OCI-LY7 (cell line): ENCODE measurements at regions not wholly inside any gene's neighbourhood (a gene's known extent, or its start where the extent isn't known, plus 50 kb on each side); places are given as distances from the start of the nearest gene placed in this dataset.

Source experiments
- BruUV-seq: library from RNA; stranded (reverse); fragments of 400-500 nt; replicated peaks from 2 replicates; lab custom pipeline; 2021; lab: Mats Ljungman, UMichigan
- CTCF ChIA-PET: fragments of 300-600 bp; sonication (Branson Sonifier 250); formaldehyde crosslinking; loops from one replicate; lab custom pipeline; 2022; ENCODE audit warnings: antibody characterized with exemption; ENCODE audit not compliant: unreplicated experiment; lab: Charles Lee
- POLR2A ChIA-PET: fragments of 300-600 bp; sonication (Branson Sonifier 250); formaldehyde crosslinking; loops from one replicate; lab custom pipeline; 2022; ENCODE audit warnings: antibody characterized with exemption; lab: Charles Lee
- DNase-seq: peaks from one replicate; pipeline ENCODE4 v3.0.0-alpha.2; 2015; ENCODE audit warnings: low spot score
- H2AFZ ChIP-seq: fragments of 200-600 bp; sonication (generic), shearing (Covaris generic); 2 replicates; pipeline ENCODE4 v1.6.1; 2014; ENCODE audit warnings: mild to moderate bottlenecking, antibody characterized with exemption, low read length, moderate library complexity
- H3K27ac ChIP-seq: fragments of 200-600 bp; sonication (generic); 2 replicates; pipeline ENCODE4 v1.5.1; 2014; ENCODE audit warnings: mixed run types, low read depth, mild to moderate bottlenecking, moderate library complexity, low read length, inconsistent platforms; ENCODE audit not compliant: poor library complexity, severe bottlenecking
- H3K36me3 ChIP-seq: fragments of 200-600 bp; sonication (generic); 2 replicates; pipeline ENCODE4 v1.6.1; 2014; ENCODE audit warnings: mild to moderate bottlenecking, antibody characterized with exemption, low read length, moderate library complexity, mixed read lengths; ENCODE audit not compliant: insufficient read depth
- H3K4me1 ChIP-seq: fragments of 200-600 bp; sonication (generic); 2 replicates; pipeline ENCODE4 v1.5.1; 2014; ENCODE audit warnings: mild to moderate bottlenecking, low read length; ENCODE audit not compliant: insufficient read depth, poor library complexity, severe bottlenecking
- H3K4me2 ChIP-seq: fragments of 200-600 bp; sonication (generic); 2 replicates; pipeline ENCODE4 v1.6.1; 2014; ENCODE audit warnings: mild to moderate bottlenecking, low read length
- H3K4me3 ChIP-seq: fragments of 200-600 bp; sonication (generic); 2 replicates; pipeline ENCODE4 v1.5.1; 2014; ENCODE audit warnings: mild to moderate bottlenecking, low read depth, low read length; ENCODE audit not compliant: poor library complexity, severe bottlenecking
- H3K79me2 ChIP-seq: fragments of 200-600 bp; sonication (generic); 2 replicates; pipeline ENCODE4 v1.6.1; 2016; ENCODE audit warnings: low read depth, mild to moderate bottlenecking, low read length, moderate library complexity, mixed read lengths; ENCODE audit not compliant: insufficient read depth
- H3K9me2 ChIP-seq: fragments of 200-600 bp; sonication (generic); 2 replicates; pipeline ENCODE4 v1.6.1; 2016; ENCODE audit warnings: mild to moderate bottlenecking, low read length, mixed read lengths; ENCODE audit not compliant: insufficient read depth
- H3K9me3 ChIP-seq: fragments of 200-600 bp; sonication (generic); 2 replicates; pipeline ENCODE4 v1.6.1; 2014; ENCODE audit warnings: mild to moderate bottlenecking, mixed run types, low read length, mixed read lengths
- H4K20me1 ChIP-seq: fragments of 200-600 bp; sonication (generic); 2 replicates; pipeline ENCODE4 v1.6.1; 2014; ENCODE audit warnings: mild to moderate bottlenecking, antibody characterized with exemption, low read length, moderate library complexity, mixed read lengths; ENCODE audit not compliant: insufficient read depth
- EZH2phosphoT487 ChIP-seq: fragments of 200-600 bp; sonication (generic); IDR thresholded peaks from 2 replicates; pipeline ENCODE4 v1.6.1; 2018; ENCODE audit warnings: low read depth, borderline replicate concordance, mild to moderate bottlenecking, mixed run types, antibody characterized with exemption, low read length, moderate library complexity, mixed read lengths
- intact Hi-C: fragments of 100-400 bp; cut with micrococcal nuclease; formaldehyde crosslinking; loops from one replicate; pipeline ENCODE4 v1.10.0; 2022; ENCODE audit not compliant: unreplicated experiment
- TF ChIP-seq, protein P1 (sequence below): fragments of 200-600 bp; sonication (generic); conservative IDR thresholded peaks from 2 replicates; pipeline ENCODE4 v1.5.1; 2014; ENCODE audit warnings: mild to moderate bottlenecking, antibody characterized with exemption, low read length, moderate library complexity, mixed read lengths

- H3K36me3 ChIP-seq, result no peaks in the 10 kb centered on the region
- peaks cover 45% of the 10 kb centered on the region for H3K4me1 ChIP-seq
- no peaks in the 10 kb centered on the region for H3K9me2 ChIP-seq
- ChIA-PET CTCF (interaction anchor here (0.5 to 2.3 kb wide), 6 partner anchors 13 to 197 kb away, joined by 3 to 13 read pairs (median 7); no protein-coding TSS in a partner anchor), POLR2A (interaction anchor here (0.6 to 3.4 kb wide), 30 partner anchors 13 to 427 kb away, joined by 3 to 13 read pairs (median 4); no protein-coding TSS in a partner anchor)
- H4K20me1 ChIP-seq, result no peaks in the 10 kb centered on the region
- no peak overlapping the region for H3K4me3 ChIP-seq
- no peaks in the 10 kb centered on the region for H3K79me2 ChIP-seq
- H3K4me2 ChIP-seq, result peak overlapping the region; percentile 43
- H3K27ac ChIP-seq, result peak overlapping the region; percentile 62
- peak overlapping the region; percentile 83 for H2AFZ ChIP-seq
- BruUV-seq, result no TSS peak
- intact Hi-C loops, result loop anchor here (1.0 to 10.0 kb wide), 4 partner anchors 40 to 537 kb away; no protein-coding TSS in a partner anchor
- H3K9me3 ChIP-seq, result no peaks in the 10 kb centered on the region
- peak; percentile 88 for DNase-seq
- TF ChIP-seq EZH2phosphoT487, result no peak
- TF ChIP-seq, protein P1, sequence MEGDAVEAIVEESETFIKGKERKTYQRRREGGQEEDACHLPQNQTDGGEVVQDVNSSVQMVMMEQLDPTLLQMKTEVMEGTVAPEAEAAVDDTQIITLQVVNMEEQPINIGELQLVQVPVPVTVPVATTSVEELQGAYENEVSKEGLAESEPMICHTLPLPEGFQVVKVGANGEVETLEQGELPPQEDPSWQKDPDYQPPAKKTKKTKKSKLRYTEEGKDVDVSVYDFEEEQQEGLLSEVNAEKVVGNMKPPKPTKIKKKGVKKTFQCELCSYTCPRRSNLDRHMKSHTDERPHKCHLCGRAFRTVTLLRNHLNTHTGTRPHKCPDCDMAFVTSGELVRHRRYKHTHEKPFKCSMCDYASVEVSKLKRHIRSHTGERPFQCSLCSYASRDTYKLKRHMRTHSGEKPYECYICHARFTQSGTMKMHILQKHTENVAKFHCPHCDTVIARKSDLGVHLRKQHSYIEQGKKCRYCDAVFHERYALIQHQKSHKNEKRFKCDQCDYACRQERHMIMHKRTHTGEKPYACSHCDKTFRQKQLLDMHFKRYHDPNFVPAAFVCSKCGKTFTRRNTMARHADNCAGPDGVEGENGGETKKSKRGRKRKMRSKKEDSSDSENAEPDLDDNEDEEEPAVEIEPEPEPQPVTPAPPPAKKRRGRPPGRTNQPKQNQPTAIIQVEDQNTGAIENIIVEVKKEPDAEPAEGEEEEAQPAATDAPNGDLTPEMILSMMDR, result no peak
Observed at GRCh38 chr21:17388226-17388625, 124.6 kb upstream of the CXADR start.

DNA sequence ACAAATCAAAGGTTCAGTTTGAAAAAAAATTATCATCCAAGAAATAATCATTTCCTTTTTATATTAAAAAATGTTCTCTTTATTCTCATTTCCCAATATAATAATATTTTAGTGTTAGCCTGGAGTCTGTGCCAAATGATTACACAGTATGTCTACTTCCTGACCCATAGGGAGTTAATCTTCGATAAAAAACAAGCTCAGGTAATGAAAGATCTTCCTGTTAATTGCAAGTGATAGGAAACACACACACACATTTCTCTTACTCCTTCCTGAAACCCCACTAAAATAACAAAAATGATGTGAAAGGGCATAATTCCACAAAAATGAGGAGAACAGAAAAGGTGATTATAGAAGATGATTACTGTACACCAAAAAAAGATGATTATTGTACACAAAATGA is 123.5 kb upstream of the CXADR start:
- ChIA-PET POLR2A (interaction anchor here (0.9 to 3.4 kb wide), 17 partner anchors 12 to 426 kb away, joined by 3 to 13 read pairs (median 5); no protein-coding TSS in a partner anchor), CTCF (interaction anchor here (0.8 to 2.3 kb wide), 5 partner anchors 12 to 196 kb away, joined by 3 to 13 read pairs (median 5); no protein-coding TSS in a partner anchor)
- H2AFZ ChIP-seq, result peak overlapping the region; percentile 81; the same call in 1 of the 2 replicates
- H3K27ac ChIP-seq, result peak overlapping the region; percentile 16
- intact Hi-C loops, result loop anchor here (5.0 to 10.0 kb wide), 3 partner anchors 288 to 535 kb away; no protein-coding TSS in a partner anchor
- no TSS peak for BruUV-seq
- H3K9me3 ChIP-seq, result no peaks in the 10 kb centered on the region
- no peaks in the 10 kb centered on the region for H3K36me3 ChIP-seq
- TF ChIP-seq, protein P1, result no peak
- no peak for TF ChIP-seq EZH2phosphoT487
- no peak for DNase-seq
- peak overlapping the region; percentile 21 for H3K4me2 ChIP-seq
- H3K4me3 ChIP-seq, result no peak overlapping the region
- H4K20me1 ChIP-seq, result no peaks in the 10 kb centered on the region
- H3K79me2 ChIP-seq, result no peaks in the 10 kb centered on the region
- peaks cover 45% of the 10 kb centered on the region for H3K4me1 ChIP-seq
- no peaks in the 10 kb centered on the region for H3K9me2 ChIP-seq

DNA sequence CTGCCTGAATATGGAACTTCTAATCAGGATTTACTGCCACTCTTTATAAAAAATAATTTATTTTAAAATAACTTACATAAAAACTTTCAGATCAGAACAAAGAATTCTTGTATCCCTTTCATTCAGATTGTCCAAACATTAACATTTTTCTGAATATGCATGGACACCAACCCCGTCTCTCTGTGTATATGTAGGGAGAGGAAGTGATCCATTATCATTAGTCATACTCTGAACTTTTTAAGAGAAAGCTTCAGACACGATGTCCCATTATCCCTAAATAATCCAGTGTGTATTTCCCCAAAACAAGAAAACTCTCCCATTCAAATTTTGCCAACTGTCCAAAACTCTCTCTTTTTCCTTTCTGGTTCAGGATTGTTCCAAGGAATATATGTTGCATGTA is 122.3 kb upstream of the CXADR start:
- Histone ChIP-seq H3K79me2 (no peaks in the 10 kb centered on the region), H3K4me2 (no peak overlapping the region), H3K4me1 (peaks cover 49% of the 10 kb centered on the region), H3K9me2 (no peaks in the 10 kb centered on the region), H3K4me3 (no peak overlapping the region), H2AFZ (no peak overlapping the region), H3K27ac (no peak overlapping the region), H4K20me1 (no peaks in the 10 kb centered on the region), H3K36me3 (no peaks in the 10 kb centered on the region), H3K9me3 (no peaks in the 10 kb centered on the region)
- TF ChIP-seq EZH2phosphoT487, result no peak
- TF ChIP-seq, protein P1, result no peak
- no TSS peak for BruUV-seq
- DNase-seq, result no peak
- intact Hi-C loops, result no loop called here
- ChIA-PET CTCF (no interaction called here), POLR2A (interaction anchor here (0.6 to 2.8 kb wide), 8 partner anchors 14 to 221 kb away, joined by 3 to 8 read pairs (median 3); no protein-coding TSS in a partner anchor)
